ENCODE measurements at regions not wholly inside any gene's neighbourhood (a gene's known extent, or its start where the extent isn't known, plus 50 kb on each side); places are given as distances from the start of the nearest gene placed in this dataset.

DNA sequence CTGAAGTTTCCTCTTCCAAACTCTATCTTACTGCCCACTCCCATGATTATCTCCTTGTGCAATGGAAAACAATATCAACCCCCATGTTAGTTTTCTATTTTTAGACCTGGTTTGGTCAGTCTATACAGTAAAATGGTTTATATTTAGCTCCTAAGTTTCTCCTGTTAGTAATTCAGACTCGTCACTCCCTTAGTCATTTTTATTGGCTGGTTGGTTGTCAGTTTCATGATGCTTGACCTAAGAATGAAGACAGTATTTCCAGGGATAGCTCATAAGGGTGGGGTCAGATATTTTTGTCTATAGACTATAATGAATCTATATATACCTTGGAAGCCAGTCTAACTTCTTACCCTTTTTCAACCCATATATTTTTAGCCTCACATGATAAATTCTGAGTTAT, 61.4 kb upstream of the NEUROD1 start:
- no peaks in the 10 kb centered on the region for H3K27me3 ChIP-seq (ENCODE audit: insufficient read depth, low read length)
- Mint-ChIP-seq H3K36me3 (ENCODE audit: low read depth, unreplicated experiment) (no peaks in the 10 kb centered on the region), H3K4me1 (ENCODE audit: low read depth, unreplicated experiment) (peaks cover 10% of the 10 kb centered on the region), H3K27ac (ENCODE audit: unreplicated experiment) (no peak overlapping the region), H3K27me3 (ENCODE audit: low read depth, unreplicated experiment) (no peaks in the 10 kb centered on the region), H3K9me3 (ENCODE audit: unreplicated experiment) (peaks cover 8% of the 10 kb centered on the region), H3K4me3 (ENCODE audit: unreplicated experiment) (no peak overlapping the region)
- TF ChIP-seq CTCF (IDR thresholded peaks at IDR 0.05; ENCODE audit: insufficient read depth, low read depth, low read length) (no peak), EZH2 (IDR thresholded peaks at IDR 0.05; ENCODE audit: insufficient read depth, low read length) (no peak)
- no peak overlapping the region for H3K27ac ChIP-seq (ENCODE audit: low read depth, low read length)
- no peaks in the 10 kb centered on the region for H3K79me2 ChIP-seq (ENCODE audit: insufficient read depth, low read length)
- no peak for FAIRE-seq
- no peak overlapping the region for H3K9ac ChIP-seq (ENCODE audit: low read length)
- H3K4me2 ChIP-seq (ENCODE audit: low read length) = no peak overlapping the region
- no peaks in the 10 kb centered on the region for H3K9me3 ChIP-seq (ENCODE audit: insufficient read depth, low read depth, low read length)
- H3K4me3 ChIP-seq (ENCODE audit: insufficient read depth, low read depth, low read length) = no peak overlapping the region
- H3K4me1 ChIP-seq (ENCODE audit: insufficient read depth, low read length) = peaks cover 13% of the 10 kb centered on the region
- no peak overlapping the region for H2AFZ ChIP-seq (ENCODE audit: low read depth, low read length)
- H4K20me1 ChIP-seq (ENCODE audit: insufficient read depth, low read length) = no peaks in the 10 kb centered on the region
- no peaks in the 10 kb centered on the region for H3K36me3 ChIP-seq (ENCODE audit: insufficient read depth, low read length)
- peak; percentile 29 for DNase-seq (ENCODE audit: low read depth)

DNA sequence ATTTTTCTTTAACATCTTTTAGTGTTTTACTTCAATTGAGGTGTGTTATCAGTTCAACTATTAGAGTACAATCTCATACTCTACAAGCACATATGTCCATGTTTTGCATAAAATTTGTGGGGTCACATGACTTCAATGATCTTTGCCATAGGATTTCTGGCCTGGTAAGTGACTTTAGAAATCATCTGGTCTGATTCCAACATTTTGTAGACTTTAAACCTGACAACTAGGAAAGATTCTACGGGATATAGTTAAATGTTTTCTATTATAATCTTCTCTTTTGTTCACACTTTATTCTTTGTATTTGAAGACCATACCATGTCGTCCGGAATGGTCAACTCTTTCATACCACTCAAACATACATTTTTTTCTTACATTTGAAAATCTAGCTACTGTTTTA, 62.0 kb upstream of the NEUROD1 start:
- no peaks in the 10 kb centered on the region for H3K36me3 Mint-ChIP-seq (ENCODE audit: low read depth, unreplicated experiment)
- peak overlapping the region; percentile 23 for H3K9ac ChIP-seq (ENCODE audit: low read length)
- no peak overlapping the region for H3K4me3 ChIP-seq (ENCODE audit: insufficient read depth, low read depth, low read length)
- TF ChIP-seq CTCF (IDR thresholded peaks at IDR 0.05; ENCODE audit: insufficient read depth, low read depth, low read length) (no peak), EZH2 (IDR thresholded peaks at IDR 0.05; ENCODE audit: insufficient read depth, low read length) (no peak)
- H4K20me1 ChIP-seq (ENCODE audit: insufficient read depth, low read length) = no peaks in the 10 kb centered on the region
- peak overlapping the region; percentile 2 for H3K4me2 ChIP-seq (ENCODE audit: low read length)
- FAIRE-seq (no peak), DNase-seq (ENCODE audit: low read depth) (no peak)
- H3K9me3 Mint-ChIP-seq (ENCODE audit: unreplicated experiment) = peaks cover 2% of the 10 kb centered on the region
- H3K27ac ChIP-seq (ENCODE audit: low read depth, low read length) = no peak overlapping the region
- no peaks in the 10 kb centered on the region for H3K36me3 ChIP-seq (ENCODE audit: insufficient read depth, low read length)
- no peak overlapping the region for H3K27ac Mint-ChIP-seq (ENCODE audit: unreplicated experiment)
- no peaks in the 10 kb centered on the region for H3K27me3 Mint-ChIP-seq (ENCODE audit: low read depth, unreplicated experiment)
- H3K4me3 Mint-ChIP-seq (ENCODE audit: unreplicated experiment) = no peak overlapping the region
- no peaks in the 10 kb centered on the region for H3K79me2 ChIP-seq (ENCODE audit: insufficient read depth, low read length)
- H3K4me1 ChIP-seq (ENCODE audit: insufficient read depth, low read length) = peaks cover 13% of the 10 kb centered on the region
- H3K4me1 Mint-ChIP-seq (ENCODE audit: low read depth, unreplicated experiment) = peaks cover 10% of the 10 kb centered on the region
- H3K9me3 ChIP-seq (ENCODE audit: insufficient read depth, low read depth, low read length) = no peaks in the 10 kb centered on the region
- no peak overlapping the region for H2AFZ ChIP-seq (ENCODE audit: low read depth, low read length)
- H3K27me3 ChIP-seq (ENCODE audit: insufficient read depth, low read length) = no peaks in the 10 kb centered on the region

- FAIRE-seq (peak; percentile 62), DNase-seq (ENCODE audit: low read depth) (peak; percentile 38)
- Mint-ChIP-seq H3K27ac (ENCODE audit: unreplicated experiment) (no peak overlapping the region), H3K4me3 (ENCODE audit: unreplicated experiment) (no peak overlapping the region), H3K27me3 (ENCODE audit: low read depth, unreplicated experiment) (no peaks in the 10 kb centered on the region), H3K4me1 (ENCODE audit: low read depth, unreplicated experiment) (peaks cover 10% of the 10 kb centered on the region), H3K9me3 (ENCODE audit: unreplicated experiment) (peaks cover 3% of the 10 kb centered on the region), H3K36me3 (ENCODE audit: low read depth, unreplicated experiment) (peaks cover 2% of the 10 kb centered on the region)
- no peaks in the 10 kb centered on the region for H3K36me3 ChIP-seq (ENCODE audit: insufficient read depth, low read length)
- H3K4me1 ChIP-seq (ENCODE audit: insufficient read depth, low read length) = peaks cover 13% of the 10 kb centered on the region
- no peak overlapping the region for H3K4me3 ChIP-seq (ENCODE audit: insufficient read depth, low read depth, low read length)
- no peak overlapping the region for H2AFZ ChIP-seq (ENCODE audit: low read depth, low read length)
- TF ChIP-seq CTCF (IDR thresholded peaks at IDR 0.05; ENCODE audit: insufficient read depth, low read depth, low read length) = peak; percentile 74
- no peak for TF ChIP-seq EZH2 (IDR thresholded peaks at IDR 0.05; ENCODE audit: insufficient read depth, low read length)
- no peaks in the 10 kb centered on the region for H3K9me3 ChIP-seq (ENCODE audit: insufficient read depth, low read depth, low read length)
- H4K20me1 ChIP-seq (ENCODE audit: insufficient read depth, low read length) = no peaks in the 10 kb centered on the region
- peak overlapping the region; percentile 16 for H3K4me2 ChIP-seq (ENCODE audit: low read length)
- peak overlapping the region; percentile 23 for H3K9ac ChIP-seq (ENCODE audit: low read length)
- no peak overlapping the region for H3K27ac ChIP-seq (ENCODE audit: low read depth, low read length)
- no peaks in the 10 kb centered on the region for H3K79me2 ChIP-seq (ENCODE audit: insufficient read depth, low read length)
- H3K27me3 ChIP-seq (ENCODE audit: insufficient read depth, low read length) = no peaks in the 10 kb centered on the region
These were observed 62.8 kb upstream of the NEUROD1 start for GRCh38 chr2:181742922-181743722.

Measured in astrocyte (in vitro differentiated cells and primary cell).